ENCODE measurements at regions not wholly inside any gene's neighbourhood (a gene's known extent, or its start where the extent isn't known, plus 50 kb on each side); places are given as distances from the start of the nearest gene placed in this dataset.

GRCh38 chr18:27585602-27586173 is 400.6 kb upstream of the CHST9 start:
- no peak for FAIRE-seq
- Histone ChIP-seq H3K4me3 (no peak overlapping the region), H3K27ac (ENCODE audit: control insufficient read depth, insufficient read depth) (no peak overlapping the region), H3K4me2 (ENCODE audit: control insufficient read depth, insufficient read depth) (no peak overlapping the region), H3K9me3 (replicated peaks; ENCODE audit: control insufficient read depth, insufficient read depth, low read length) (no peaks in the 10 kb centered on the region), H3K4me1 (ENCODE audit: control insufficient read depth, insufficient read depth, low read length) (no peaks in the 10 kb centered on the region), H3K79me2 (ENCODE audit: control insufficient read depth, insufficient read depth, low read length) (no peaks in the 10 kb centered on the region), H3K9ac (ENCODE audit: control insufficient read depth, insufficient read depth, low read length) (no peak overlapping the region), H4K20me1 (ENCODE audit: control insufficient read depth, insufficient read depth) (no peaks in the 10 kb centered on the region), H3K36me3 (ENCODE audit: control insufficient read depth in 2 of 2, insufficient read depth in 2 of 2, low read length in 1 of 2) (no peaks in the 10 kb centered on the region), H3K27me3 (replicated peaks in 1 of 2; ENCODE audit: control insufficient read depth in 2 of 2, insufficient read depth in 2 of 2, low read length in 1 of 2) (no peaks in the 10 kb centered on the region), H2AFZ (ENCODE audit: control insufficient read depth, low read depth, low read length) (no peak overlapping the region)
- ChIA-PET CTCF (interaction anchor here (0.9 to 3.1 kb wide), 4 partner anchors 14 to 164 kb away, joined by 3 to 19 read pairs (median 5); no protein-coding TSS in a partner anchor), SMC1A (ENCODE audit: uncharacterized antibody, unreplicated experiment) (interaction anchor here (1.0 kb wide), 1 partner anchor 15 kb away, joined by 3 read pairs; no protein-coding TSS in a partner anchor), RAD21 (ENCODE audit: unreplicated experiment) (interaction anchor here (0.8 kb wide), 1 partner anchor 11 kb away, joined by 3 read pairs; no protein-coding TSS in a partner anchor), POLR2A (no interaction called here)
- no peak for TF ChIP-seq EED (IDR thresholded peaks at IDR 0.05; ENCODE audit: low read depth)
- no peak for TF ChIP-seq HSF1 (IDR thresholded peaks at IDR 0.05; ENCODE audit: low read depth, low read length)
- no peak for TF ChIP-seq ATF7 (IDR thresholded peaks at IDR 0.05; ENCODE audit: low read depth)
- no peak for TF ChIP-seq ZBTB11 (CRISPR knock-in tag; IDR thresholded peaks at IDR 0.05)
- no peak for TF ChIP-seq FOXM1 (IDR thresholded peaks at IDR 0.05; ENCODE audit: low read depth, low read length)
- no peak for TF ChIP-seq E4F1 (IDR thresholded peaks at IDR 0.05; ENCODE audit: borderline replicate concordance, partially characterized antibody)
- no peak for TF ChIP-seq RAD21 (IDR thresholded peaks at IDR 0.05; ENCODE audit: insufficient read depth, low read depth, low read length)
- no peak for TF ChIP-seq BHLHE40 (IDR thresholded peaks at IDR 0.05; ENCODE audit: borderline replicate concordance in 1 of 2, low read depth in 2 of 2, low read length in 1 of 2)
- TF ChIP-seq CUX1 (IDR thresholded peaks at IDR 0.05; ENCODE audit: insufficient replicate concordance, low read depth, low read length): no peak
- TF ChIP-seq NBN (IDR thresholded peaks at IDR 0.05): no peak
- BruUV-seq (replicated peaks): no TSS peak
- DNase-seq (ENCODE audit: low read depth, low spot score): no peak
- 38% methylated on average over 10 of the region's 10 CpGs for WGBS (ENCODE audit: insufficient coverage, insufficient replicate concordance, low lambda C conversion rate, missing lambda C conversion rate)
- ATAC-seq: no peak
- intact Hi-C loops (cut with micrococcal nuclease; ENCODE audit: unreplicated experiment) (no loop called here), in situ Hi-C loops (cut with MboI) (no loop called here)

Measured in GM12878 (cell line).